ENCODE measurements at regions not wholly inside any gene's neighbourhood (a gene's known extent, or its start where the extent isn't known, plus 50 kb on each side); places are given as distances from the start of the nearest gene placed in this dataset.
A peak's percentile ranks its signal among the peaks of the same experiment; 100 is the strongest.
"Not testable (repeated sequence)": the region's sequence is repeated elsewhere in the genome, so short reads cannot be mapped to it uniquely, and the experiment has no call there.

- DNase-seq = no peak
Observed at GRCh38 chr3:43838877-43839276, 148.1 kb downstream of the ABHD5 start.

GRCh38 chr3:43843386-43843785 lies 152.6 kb downstream of the ABHD5 start:
- DNase-seq = no peak

GRCh38 chr3:43844757-43845156 lies 154.0 kb downstream of the ABHD5 start:
- DNase-seq = no peak

GRCh38 chr3:43845553-43845952 lies 154.8 kb downstream of the ABHD5 start:
- not testable (repeated sequence) for DNase-seq

- no peak for DNase-seq
Observed at GRCh38 chr3:43852066-43852465, 161.3 kb downstream of the ABHD5 start.

GRCh38 chr3:43854283-43854682 lies 163.5 kb downstream of the ABHD5 start:
- DNase-seq = no peak

- DNase-seq = no peak
Observed at GRCh38 chr3:43854916-43855315, 164.2 kb downstream of the ABHD5 start.

- peak; percentile 14 for DNase-seq
Observed at GRCh38 chr3:43855674-43856299, 165.0 kb downstream of the ABHD5 start.

- no peak for DNase-seq
Observed at GRCh38 chr3:43856351-43856750, 165.6 kb downstream of the ABHD5 start.

GRCh38 chr3:43856761-43857160 lies 166.0 kb downstream of the ABHD5 start:
- DNase-seq = no peak

- no peak for DNase-seq
Observed at GRCh38 chr3:43857361-43858293, 166.9 kb downstream of the ABHD5 start.

- no peak for DNase-seq
Observed at GRCh38 chr3:43858294-43858701, 167.6 kb downstream of the ABHD5 start.

GRCh38 chr3:43859766-43860165 lies 169.0 kb downstream of the ABHD5 start:
- no peak for DNase-seq

GRCh38 chr3:43861635-43862034 lies 170.9 kb downstream of the ABHD5 start:
- no peak for DNase-seq

- no peak for DNase-seq
Observed at GRCh38 chr3:43862470-43862869, 171.7 kb downstream of the ABHD5 start.

- DNase-seq = no peak
Observed at GRCh38 chr3:43862992-43863805, 172.5 kb downstream of the ABHD5 start.

- DNase-seq = no peak
Observed at GRCh38 chr3:43863966-43864933, 173.5 kb downstream of the ABHD5 start.

- DNase-seq = no peak
Observed at GRCh38 chr3:43865351-43865750, 174.6 kb downstream of the ABHD5 start.

GRCh38 chr3:43865887-43866528 lies 175.3 kb downstream of the ABHD5 start:
- no peak for DNase-seq

- DNase-seq = no peak
Observed at GRCh38 chr3:43866529-43867353, 176.0 kb downstream of the ABHD5 start.
